ENCODE measurements at regions not wholly inside any gene's neighbourhood (a gene's known extent, or its start where the extent isn't known, plus 50 kb on each side); places are given as distances from the start of the nearest gene placed in this dataset.

GRCh38 chr14:34336501-34336900 lies 125.5 kb downstream of the SPTSSA start:
- TF ChIP-seq POLR2A (IDR thresholded peaks at IDR 0.05) (no peak), CTCF (IDR thresholded peaks at IDR 0.05) (no peak), EP300 (IDR thresholded peaks at IDR 0.05) (no peak)
